H9 (cell line): ENCODE measurements at regions not wholly inside any gene's neighbourhood (a gene's known extent, or its start where the extent isn't known, plus 50 kb on each side); places are given as distances from the start of the nearest gene placed in this dataset.

Source experiments
- DNase-seq: peaks from one replicate; pipeline ENCODE4 v3.0.0-alpha.2; 2017
- H2AFZ ChIP-seq: one replicate; pipeline ENCODE4 v1.6.1; 2013; ENCODE audit warnings: mild to moderate bottlenecking, low read length, control low read depth, moderate library complexity
- H2AK5ac ChIP-seq: 2 replicates; pipeline ENCODE4 v1.6.1; 2013; ENCODE audit warnings: low read length, control low read depth, mixed read lengths; ENCODE audit not compliant: insufficient read length
- H2BK120ac ChIP-seq: one replicate; pipeline ENCODE4 v1.6.1; 2013; ENCODE audit warnings: low read depth, mild to moderate bottlenecking, low read length, control low read depth, inconsistent platforms; ENCODE audit not compliant: poor library complexity, severe bottlenecking
- H2BK12ac ChIP-seq: 2 replicates; pipeline ENCODE4 v1.6.1; 2013; ENCODE audit warnings: low read length, control low read depth, mixed read lengths, low read depth; ENCODE audit not compliant: insufficient read length
- H2BK15ac ChIP-seq: 2 replicates; pipeline ENCODE4 v1.6.1; 2013; ENCODE audit warnings: low read depth, low read length, control low read depth
- H2BK20ac ChIP-seq: one replicate; pipeline ENCODE4 v1.6.1; 2013; ENCODE audit warnings: low read depth, mild to moderate bottlenecking, low read length, control low read depth, inconsistent platforms; ENCODE audit not compliant: poor library complexity, severe bottlenecking
- H2BK5ac ChIP-seq: 2 replicates; pipeline ENCODE4 v1.6.1; 2013; ENCODE audit warnings: low read length, control low read depth, mixed read lengths; ENCODE audit not compliant: insufficient read length
- H3K14ac ChIP-seq: 2 replicates; pipeline ENCODE4 v1.6.1; 2013; ENCODE audit warnings: low read length, control low read depth; ENCODE audit not compliant: insufficient read depth
- H3K18ac ChIP-seq: 2 replicates; pipeline ENCODE4 v1.6.1; 2013; ENCODE audit warnings: low read depth, mild to moderate bottlenecking, mixed read lengths, low read length, control low read depth; ENCODE audit not compliant: insufficient read length
- H3K23ac ChIP-seq: 2 replicates; pipeline ENCODE4 v1.6.1; 2013; ENCODE audit warnings: low read length, control low read depth, mixed read lengths, low read depth; ENCODE audit not compliant: insufficient read length
- H3K23me2 ChIP-seq: 2 replicates; pipeline ENCODE4 v1.6.1; 2013; ENCODE audit warnings: low read depth, mild to moderate bottlenecking, mixed read lengths, low read length, control low read depth; ENCODE audit not compliant: insufficient read length, poor library complexity, severe bottlenecking
- H3K27ac ChIP-seq: 2 replicates; pipeline ENCODE4 v1.5.1; 2013; ENCODE audit warnings: low read length, control low read depth, mixed read lengths, low read depth; ENCODE audit not compliant: insufficient read length
- H3K27me3 ChIP-seq: 2 replicates; pipeline ENCODE4 v1.6.1; 2013; ENCODE audit warnings: low read length, control low read depth, inconsistent platforms; ENCODE audit not compliant: insufficient read depth
- H3K4ac ChIP-seq: 2 replicates; pipeline ENCODE4 v1.6.1; 2013; ENCODE audit warnings: low read depth, mild to moderate bottlenecking, control low read depth, inconsistent platforms, low read length, moderate library complexity
- H3K4me1 ChIP-seq: 2 replicates; pipeline ENCODE4 v1.6.1; 2013; ENCODE audit warnings: low read length, control low read depth, inconsistent platforms; ENCODE audit not compliant: insufficient read depth
- H3K4me2 ChIP-seq: 2 replicates; pipeline ENCODE4 v1.6.1; 2013; ENCODE audit warnings: low read length, control low read depth, mixed read lengths; ENCODE audit not compliant: insufficient read length, insufficient read depth
- H3K56ac ChIP-seq: 2 replicates; pipeline ENCODE4 v1.6.1; 2013; ENCODE audit warnings: low read depth, mild to moderate bottlenecking, mixed read lengths, low read length, control low read depth; ENCODE audit not compliant: insufficient read length
- H3K79me1 ChIP-seq: 2 replicates; pipeline ENCODE4 v1.6.1; 2013; ENCODE audit warnings: low read depth, mild to moderate bottlenecking, moderate library complexity, low read length, control low read depth, inconsistent platforms; ENCODE audit not compliant: insufficient read depth, poor library complexity, severe bottlenecking
- H3K79me2 ChIP-seq: 2 replicates; pipeline ENCODE4 v1.6.1; 2013; ENCODE audit warnings: low read length, control low read depth, inconsistent platforms; ENCODE audit not compliant: insufficient read depth
- H3K9ac ChIP-seq: 2 replicates; pipeline ENCODE4 v1.6.1; 2013; ENCODE audit warnings: low read length, control low read depth, mixed read lengths; ENCODE audit not compliant: insufficient read length; ENCODE audit errors: extremely low read depth
- H3K9me3 ChIP-seq: one replicate; pipeline ENCODE4 v1.6.1; 2013; ENCODE audit warnings: low read depth, low read length, inconsistent platforms; ENCODE audit not compliant: control insufficient read depth
- H3T11ph ChIP-seq: one replicate; pipeline ENCODE4 v1.6.1; 2013; ENCODE audit warnings: mild to moderate bottlenecking, low read length, control low read depth, inconsistent platforms
- H4K20me1 ChIP-seq: one replicate; pipeline ENCODE4 v1.6.1; 2013; ENCODE audit not compliant: control insufficient read depth, insufficient read length, insufficient read depth
- H4K5ac ChIP-seq: 2 replicates; pipeline ENCODE4 v1.6.1; 2013; ENCODE audit warnings: low read depth, mild to moderate bottlenecking, mixed read lengths, low read length, control low read depth; ENCODE audit not compliant: insufficient read length
- H4K8ac ChIP-seq: replicated peaks from 2 replicates; pipeline ENCODE4 v1.6.1; 2013; ENCODE audit warnings: low read length, control low read depth, mixed read lengths, low read depth; ENCODE audit not compliant: insufficient read length
- H4K91ac ChIP-seq: 2 replicates; pipeline ENCODE4 v1.6.1; 2013; ENCODE audit warnings: low read depth, mild to moderate bottlenecking, moderate library complexity, mixed read lengths, low read length, control low read depth; ENCODE audit not compliant: insufficient read length
- H3K27ac Mint-ChIP-seq, 3 experiments: 2 replicates in 2 of 3; 3 replicates in 1 of 3; pipeline ENCODE4 v1.8.0; 2020 to 2021; ENCODE audit warnings: mixed read lengths in 3 of 3, mild to moderate bottlenecking in 1 of 3, moderate library complexity in 1 of 3
- H3K27me3 Mint-ChIP-seq: 2 replicates; pipeline ENCODE4 v1.8.0; 2021; ENCODE audit warnings: low read depth, mild to moderate bottlenecking, moderate library complexity, mixed read lengths
- H3K36me3 Mint-ChIP-seq, 3 experiments: 2 replicates in 2 of 3; 3 replicates in 1 of 3; pipeline ENCODE4 v1.8.0; 2020 to 2021; ENCODE audit warnings: low read depth in 3 of 3, mixed read lengths in 3 of 3; ENCODE audit not compliant: insufficient read depth in 1 of 3
- H3K4me1 Mint-ChIP-seq, 2 experiments: 2 replicates each; pipeline ENCODE4 v1.8.0; 2020; ENCODE audit warnings: mixed read lengths in 2 of 2
- H3K4me3 Mint-ChIP-seq, 2 experiments: 2 replicates in 1 of 2; 3 replicates in 1 of 2; pipeline ENCODE4 v1.8.0; 2020 to 2021; ENCODE audit warnings: mild to moderate bottlenecking in 2 of 2, mixed read lengths in 2 of 2, moderate library complexity in 1 of 2
- H3K9me3 Mint-ChIP-seq, 2 experiments: 2 replicates in 1 of 2; 3 replicates in 1 of 2; pipeline ENCODE4 v1.8.0; 2020; ENCODE audit warnings: mild to moderate bottlenecking in 2 of 2, mixed read lengths in 2 of 2, moderate library complexity in 1 of 2
- CTCF ChIP-seq: fragments of 200-600 bp; sonication (generic); conservative IDR thresholded peaks from 3 replicates; pipeline ENCODE4 v1.8.0; 2021; ENCODE audit warnings: antibody characterized with exemption, mild to moderate bottlenecking
- WGBS: extraction: QIAGEN DNeasy Blood & Tissue Kit; methylation state at CpG from one replicate; pipeline ENCODE4 v1.1.7; 2013; ENCODE audit warnings: missing lambda C conversion rate, low lambda C conversion rate, mixed read lengths; ENCODE audit not compliant: insufficient read length; ENCODE audit errors: extremely low coverage; 5-methylcytosine and 5-hydroxymethylcytosine counted together

GRCh38 chr22:49622241-49623105, 205.2 kb downstream of the BRD1 start:
- DNase-seq, result no peak
- Histone ChIP-seq H2BK120ac (no peak overlapping the region), H2BK20ac (no peak overlapping the region), H3K79me1 (no peaks in the 10 kb centered on the region), H3K18ac (no peak overlapping the region), H3K27me3 (no peaks in the 10 kb centered on the region), H3K4me1 (no peaks in the 10 kb centered on the region), H3K79me2 (no peaks in the 10 kb centered on the region), H3K9ac (no peak overlapping the region), H3K23me2 (no peaks in the 10 kb centered on the region), H2AK5ac (no peak overlapping the region), H4K8ac (no peak overlapping the region), H3K9me3 (no peaks in the 10 kb centered on the region), H3K23ac (no peak overlapping the region), H2BK12ac (no peak overlapping the region), H3T11ph (no peak overlapping the region), H2AFZ (no peak overlapping the region), H4K91ac (no peak overlapping the region), H3K14ac (no peak overlapping the region; the same call in 1 of the 2 replicates), H3K56ac (no peak overlapping the region), H2BK15ac (no peak overlapping the region), H4K20me1 (no peaks in the 10 kb centered on the region), H3K4ac (no peak overlapping the region), H2BK5ac (no peak overlapping the region), H3K4me2 (no peak overlapping the region), H4K5ac (no peak overlapping the region), H3K27ac (no peak overlapping the region)
- H3K27me3 Mint-ChIP-seq, result peaks cover 8% of the 10 kb centered on the region
- H3K36me3 Mint-ChIP-seq, result no peaks in the 10 kb centered on the region
- no CpG with 5 or more reads among the region's 29 CpGs for WGBS
- H3K4me3 Mint-ChIP-seq, result no peak overlapping the region
- no peaks in the 10 kb centered on the region for H3K4me1 Mint-ChIP-seq
- peak overlapping the region in 1 of 3 experiments; percentile 92; a peak in 1 of 7 replicates for H3K27ac Mint-ChIP-seq
- no peaks in the 10 kb centered on the region for H3K9me3 Mint-ChIP-seq
- no peak for TF ChIP-seq CTCF
